Activated CD4-positive, alpha-beta T cell treated with anti-CD3 and anti-CD28 coated beads, Interleukin-2, amount 10 ng/mL, durations not matched to agents 24 days and 14 days (primary cell): ENCODE measurements at regions not wholly inside any gene's neighbourhood (a gene's known extent, or its start where the extent isn't known, plus 50 kb on each side); places are given as distances from the start of the nearest gene placed in this dataset.
A peak's percentile ranks its signal among the peaks of the same experiment; 100 is the strongest.
"Not testable (repeated sequence)": the region's sequence is repeated elsewhere in the genome, so short reads cannot be mapped to it uniquely, and the experiment has no call there.

Experiments used
- DNase-seq: peaks from one replicate; pipeline ENCODE4 v3.0.0; 2022
- H3K27ac Mint-ChIP-seq: one replicate; pipeline ENCODE4 v1.8.0; 2022; ENCODE audit warnings: mild to moderate bottlenecking, mixed read lengths
- H3K27me3 Mint-ChIP-seq: one replicate; pipeline ENCODE4 v1.8.0; 2022; ENCODE audit warnings: mixed read lengths
- H3K36me3 Mint-ChIP-seq: one replicate; pipeline ENCODE4 v1.8.0; 2022; ENCODE audit warnings: low read depth, mild to moderate bottlenecking, mixed read lengths
- H3K4me1 Mint-ChIP-seq: one replicate; pipeline ENCODE4 v1.8.0; 2021; ENCODE audit warnings: mixed read lengths
- H3K4me3 Mint-ChIP-seq: one replicate; pipeline ENCODE4 v1.8.0; 2022; ENCODE audit warnings: mild to moderate bottlenecking, moderate library complexity, mixed read lengths
- H3K9me3 Mint-ChIP-seq: one replicate; pipeline ENCODE4 v1.8.0; 2021; ENCODE audit warnings: mixed read lengths
- intact Hi-C: fragments of 100-400 bp; cut with micrococcal nuclease; formaldehyde crosslinking; loops from one replicate; pipeline ENCODE4 v1.15.1; 2023

DNA sequence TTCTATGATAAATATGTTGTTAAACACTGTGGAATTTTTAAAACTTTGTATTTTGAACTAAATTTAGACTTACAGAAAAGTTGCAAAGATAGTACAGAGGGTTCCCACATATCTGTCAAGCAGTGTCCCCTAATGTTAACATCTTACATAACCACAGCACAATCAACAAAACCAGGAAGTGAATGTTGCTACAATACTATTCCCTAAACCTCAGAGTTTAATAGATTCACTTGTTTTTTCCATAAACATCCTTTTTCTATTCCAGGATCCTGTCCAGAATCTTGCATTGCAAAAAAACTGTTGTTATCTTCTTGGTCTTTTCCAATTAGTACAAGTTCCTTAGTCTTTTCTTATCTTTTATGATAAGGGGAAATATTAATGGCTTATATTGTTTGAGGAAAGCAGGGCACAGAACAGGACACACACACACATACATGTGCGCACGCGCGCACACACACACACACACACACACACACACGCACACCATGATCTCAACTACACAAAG lies 251.1 kb upstream of the TRIB2 start:
- Mint-ChIP-seq H3K4me3 (no peak overlapping the region), H3K4me1 (no peaks in the 10 kb centered on the region), H3K9me3 (peaks cover 11% of the 10 kb centered on the region), H3K36me3 (peaks cover 7% of the 10 kb centered on the region), H3K27me3 (no peaks in the 10 kb centered on the region), H3K27ac (no peak overlapping the region)
- intact Hi-C loops = no loop called here
- no peak for DNase-seq

DNA sequence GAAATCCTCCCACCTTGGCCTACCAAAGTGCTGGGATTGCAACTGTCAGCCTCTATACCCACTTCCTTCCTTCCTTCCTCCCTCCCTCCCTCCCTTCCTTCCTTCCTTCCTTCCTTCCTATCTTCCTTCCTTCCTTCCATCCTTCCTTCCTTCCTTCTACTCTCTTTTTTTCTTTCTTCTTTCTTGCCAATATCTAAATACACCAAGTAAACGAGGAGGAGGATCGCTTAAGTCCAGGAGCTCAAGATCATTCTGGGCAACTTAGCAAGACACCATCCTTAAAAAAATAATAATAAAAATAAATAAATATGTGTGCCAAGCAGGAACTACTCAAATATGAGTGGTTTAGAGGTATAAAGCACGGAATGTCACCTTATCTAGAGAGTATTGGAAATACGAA lies 249.4 kb upstream of the TRIB2 start:
- H3K4me3 Mint-ChIP-seq = no peak overlapping the region
- H3K4me1 Mint-ChIP-seq = no peaks in the 10 kb centered on the region
- H3K27me3 Mint-ChIP-seq = no peaks in the 10 kb centered on the region
- H3K27ac Mint-ChIP-seq = no peak overlapping the region
- peaks cover 3% of the 10 kb centered on the region for H3K36me3 Mint-ChIP-seq
- intact Hi-C loops = no loop called here
- peaks cover 6% of the 10 kb centered on the region for H3K9me3 Mint-ChIP-seq
- DNase-seq = no peak

DNA sequence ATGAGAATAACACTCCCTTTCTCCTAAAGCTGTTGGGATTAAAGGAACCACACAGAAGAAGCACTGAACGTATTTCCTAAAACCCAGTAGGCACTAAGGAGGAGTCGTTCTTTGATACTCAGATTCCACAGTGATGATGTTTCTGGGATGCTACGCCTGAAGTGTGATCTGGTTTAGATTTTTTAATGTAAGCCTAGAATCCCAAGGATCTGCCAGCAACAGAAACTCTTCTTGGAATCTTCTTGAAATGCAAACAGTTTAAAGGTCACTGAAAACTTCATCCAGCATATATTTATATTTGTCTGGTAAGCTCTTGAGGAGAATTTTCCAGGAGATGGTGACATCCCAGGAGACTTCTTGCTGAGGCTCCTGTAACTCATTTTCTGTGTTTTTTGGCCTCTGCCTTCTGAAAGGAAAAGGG lies 247.6 kb upstream of the TRIB2 start:
- H3K9me3 Mint-ChIP-seq = peaks cover 15% of the 10 kb centered on the region
- H3K4me1 Mint-ChIP-seq = no peaks in the 10 kb centered on the region
- DNase-seq = no peak
- H3K27me3 Mint-ChIP-seq = no peaks in the 10 kb centered on the region
- peaks cover 6% of the 10 kb centered on the region for H3K36me3 Mint-ChIP-seq
- intact Hi-C loops = no loop called here
- no peak overlapping the region for H3K27ac Mint-ChIP-seq
- no peak overlapping the region for H3K4me3 Mint-ChIP-seq

DNA sequence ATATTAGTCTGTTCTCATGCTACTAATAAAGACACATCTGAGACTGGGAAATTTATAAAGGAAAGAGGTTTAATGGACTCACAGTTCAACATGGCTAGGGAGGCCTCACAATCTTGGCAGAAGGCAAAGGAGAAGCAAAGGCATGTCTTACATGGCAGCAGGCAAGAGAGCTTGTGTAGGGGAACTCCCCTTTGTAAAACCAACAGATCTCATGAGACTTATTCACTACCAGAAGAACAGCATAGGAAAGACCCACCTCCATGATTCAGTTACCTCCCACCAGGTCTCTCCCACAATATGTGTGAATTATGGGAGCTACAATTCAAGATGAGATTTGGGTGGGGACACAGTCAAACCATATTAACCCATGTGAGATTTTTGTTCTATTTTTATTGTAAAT lies 244.5 kb upstream of the TRIB2 start:
- peaks cover 29% of the 10 kb centered on the region for H3K9me3 Mint-ChIP-seq
- H3K27ac Mint-ChIP-seq, intact Hi-C loops, H3K27me3 Mint-ChIP-seq, H3K4me3 Mint-ChIP-seq, H3K36me3 Mint-ChIP-seq, DNase-seq, H3K4me1 Mint-ChIP-seq: not testable (repeated sequence)

DNA sequence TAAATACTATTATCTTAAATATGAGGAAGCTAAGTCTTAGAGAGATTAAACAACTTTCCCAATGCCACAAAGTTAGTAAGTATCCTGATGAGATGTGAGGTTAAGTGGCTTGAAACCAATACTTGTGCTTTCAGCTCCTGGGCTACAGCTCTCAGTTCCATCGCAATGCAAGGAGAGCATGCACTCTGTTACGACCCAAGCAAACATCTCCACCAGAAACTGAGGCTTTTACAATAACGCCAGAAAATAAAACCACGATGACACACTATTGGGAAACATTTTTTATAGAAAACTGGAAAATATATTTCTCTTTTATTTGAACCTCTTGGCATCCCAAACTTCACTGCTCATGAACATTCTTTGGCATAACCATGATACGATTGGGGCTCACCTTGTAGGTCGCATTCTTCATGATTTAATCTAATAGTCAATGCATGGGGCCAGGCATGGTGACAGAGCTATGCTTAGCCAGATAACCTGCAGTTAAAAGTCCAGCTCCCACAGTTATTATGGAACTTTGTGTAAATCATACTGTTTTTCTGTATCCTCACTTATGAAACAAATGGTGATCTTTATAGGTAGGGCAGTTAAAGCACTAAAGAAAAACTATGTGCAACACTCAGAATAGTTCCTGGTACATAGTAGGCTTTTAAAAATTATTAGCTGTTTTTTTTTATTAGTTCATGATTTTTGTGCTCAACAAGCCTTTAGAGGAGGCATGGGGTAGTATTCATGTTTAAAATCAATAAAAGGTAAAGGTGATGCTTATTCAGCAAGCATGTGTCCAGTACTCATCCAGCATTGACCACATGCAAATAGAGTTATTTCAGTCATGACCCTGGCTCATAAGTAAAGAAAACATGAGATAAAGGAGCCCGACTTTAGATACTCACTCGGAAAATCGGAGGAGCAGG lies 238.3 kb upstream of the TRIB2 start:
- H3K36me3 Mint-ChIP-seq = peaks cover 3% of the 10 kb centered on the region
- H3K27me3 Mint-ChIP-seq = no peaks in the 10 kb centered on the region
- no peaks in the 10 kb centered on the region for H3K4me1 Mint-ChIP-seq
- peaks cover 28% of the 10 kb centered on the region for H3K9me3 Mint-ChIP-seq
- H3K27ac Mint-ChIP-seq = no peak overlapping the region
- intact Hi-C loops = no loop called here
- no peak for DNase-seq
- H3K4me3 Mint-ChIP-seq = no peak overlapping the region

DNA sequence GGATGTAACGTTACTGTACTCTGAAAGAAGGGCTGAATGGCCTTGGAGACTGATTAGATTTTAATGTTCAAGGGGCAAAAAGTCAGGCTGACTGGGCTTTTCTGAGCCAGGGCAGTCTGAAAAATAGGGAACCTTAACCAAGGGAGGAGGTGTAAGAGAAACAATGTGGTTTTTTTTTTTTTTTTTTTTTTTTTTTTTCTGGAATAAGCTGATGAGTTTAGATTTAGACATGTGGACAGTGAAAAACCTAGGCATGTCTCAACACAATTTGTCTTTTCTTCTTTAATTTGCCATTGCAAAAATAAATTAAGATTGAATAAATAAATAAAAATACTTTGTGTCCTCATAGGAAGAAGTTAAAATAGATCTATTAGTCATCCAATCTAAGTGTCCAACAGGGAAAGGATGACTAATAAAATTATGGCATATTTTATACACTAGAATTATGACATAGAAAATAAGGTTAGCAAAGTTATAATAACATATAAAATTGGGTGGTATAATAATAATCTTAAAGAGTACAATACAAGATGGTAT lies 237.6 kb upstream of the TRIB2 start:
- Mint-ChIP-seq H3K27ac (no peak overlapping the region), H3K9me3 (peaks cover 26% of the 10 kb centered on the region), H3K4me3 (no peak overlapping the region), H3K4me1 (no peaks in the 10 kb centered on the region), H3K27me3 (no peaks in the 10 kb centered on the region), H3K36me3 (peaks cover 3% of the 10 kb centered on the region)
- peak; percentile 21 for DNase-seq
- intact Hi-C loops = no loop called here

DNA sequence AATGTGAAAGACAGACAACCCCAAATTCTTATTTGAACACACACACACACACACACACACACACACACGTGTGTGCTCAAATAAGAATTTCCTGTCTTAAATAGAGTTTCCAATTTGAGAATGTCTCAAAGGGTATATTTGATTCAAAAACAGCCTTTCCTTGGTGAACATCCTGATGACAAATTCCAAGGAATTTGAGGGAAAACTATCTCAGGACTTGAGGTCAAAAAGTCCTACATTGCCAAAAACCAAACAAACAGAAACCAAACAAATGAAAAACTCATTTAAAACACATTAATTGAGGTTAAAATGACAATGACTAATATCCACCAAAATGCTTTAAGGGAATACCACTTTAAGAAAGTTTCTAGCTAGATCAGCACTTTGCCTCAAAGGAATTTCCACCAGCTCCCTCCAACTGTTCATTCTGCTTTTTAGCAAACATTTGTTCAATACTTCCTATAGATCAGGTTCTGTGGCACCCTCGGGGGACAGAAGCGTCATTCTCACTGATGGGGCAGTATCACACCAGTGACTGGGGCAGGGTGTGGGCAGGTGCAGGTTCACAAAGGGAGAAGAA lies 232.1 kb upstream of the TRIB2 start:
- Mint-ChIP-seq H3K27ac (no peak overlapping the region), H3K36me3 (peaks cover 2% of the 10 kb centered on the region), H3K9me3 (peaks cover 11% of the 10 kb centered on the region), H3K4me3 (no peak overlapping the region), H3K4me1 (peaks cover 42% of the 10 kb centered on the region), H3K27me3 (no peaks in the 10 kb centered on the region)
- intact Hi-C loops = no loop called here
- peak; percentile 45 for DNase-seq

DNA sequence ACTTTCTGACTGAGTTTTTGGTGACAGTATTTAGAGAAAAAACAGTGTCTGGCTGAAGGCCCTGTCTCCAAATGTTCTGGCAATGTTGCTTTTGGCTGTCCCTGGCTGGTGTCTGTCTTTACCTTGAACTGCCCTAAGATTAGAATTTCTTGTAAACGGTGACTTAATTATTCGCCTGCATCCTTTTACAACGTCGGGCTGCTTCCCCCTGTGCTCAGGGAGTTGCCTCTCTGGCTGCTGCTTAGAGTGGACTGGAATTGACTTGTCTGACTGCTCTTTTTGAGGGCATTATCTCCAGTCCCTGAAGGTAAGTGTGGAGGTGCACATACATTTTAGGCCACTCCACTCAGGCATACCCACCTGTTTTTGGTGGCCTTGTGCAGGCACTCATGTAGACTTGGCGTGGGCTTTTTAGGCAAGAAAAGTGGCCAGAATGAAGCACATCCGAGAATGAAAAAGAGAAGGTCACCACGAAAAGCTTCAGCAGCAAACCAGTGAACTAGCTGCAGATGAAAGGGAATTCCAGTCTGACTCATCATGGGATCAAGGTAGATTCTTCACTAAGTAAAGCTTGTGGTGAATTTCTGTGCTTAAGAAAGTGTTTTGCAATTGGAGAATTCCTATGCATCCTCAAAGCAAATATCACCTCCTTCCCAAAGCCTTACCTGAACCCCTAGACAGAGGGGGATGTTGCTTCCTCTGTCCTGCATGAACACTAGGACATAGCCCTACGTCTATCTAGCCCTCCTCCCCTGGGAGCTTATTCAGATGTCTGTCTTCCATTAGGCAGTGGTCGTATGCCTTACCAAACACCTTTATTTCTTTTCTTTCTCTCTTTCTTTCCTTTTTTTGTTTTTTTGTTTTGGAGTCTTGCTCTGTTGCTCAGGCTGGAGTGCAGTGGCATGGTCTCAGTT lies 230.3 kb upstream of the TRIB2 start:
- Mint-ChIP-seq H3K27ac (no peak overlapping the region), H3K4me3 (no peak overlapping the region), H3K27me3 (no peaks in the 10 kb centered on the region), H3K4me1 (peaks cover 48% of the 10 kb centered on the region), H3K36me3 (peaks cover 4% of the 10 kb centered on the region), H3K9me3 (peaks cover 10% of the 10 kb centered on the region)
- intact Hi-C loops = loop anchor here (2.0 kb wide), 1 partner anchor 14 kb away; no protein-coding TSS in a partner anchor
- peak; percentile 55 for DNase-seq

DNA sequence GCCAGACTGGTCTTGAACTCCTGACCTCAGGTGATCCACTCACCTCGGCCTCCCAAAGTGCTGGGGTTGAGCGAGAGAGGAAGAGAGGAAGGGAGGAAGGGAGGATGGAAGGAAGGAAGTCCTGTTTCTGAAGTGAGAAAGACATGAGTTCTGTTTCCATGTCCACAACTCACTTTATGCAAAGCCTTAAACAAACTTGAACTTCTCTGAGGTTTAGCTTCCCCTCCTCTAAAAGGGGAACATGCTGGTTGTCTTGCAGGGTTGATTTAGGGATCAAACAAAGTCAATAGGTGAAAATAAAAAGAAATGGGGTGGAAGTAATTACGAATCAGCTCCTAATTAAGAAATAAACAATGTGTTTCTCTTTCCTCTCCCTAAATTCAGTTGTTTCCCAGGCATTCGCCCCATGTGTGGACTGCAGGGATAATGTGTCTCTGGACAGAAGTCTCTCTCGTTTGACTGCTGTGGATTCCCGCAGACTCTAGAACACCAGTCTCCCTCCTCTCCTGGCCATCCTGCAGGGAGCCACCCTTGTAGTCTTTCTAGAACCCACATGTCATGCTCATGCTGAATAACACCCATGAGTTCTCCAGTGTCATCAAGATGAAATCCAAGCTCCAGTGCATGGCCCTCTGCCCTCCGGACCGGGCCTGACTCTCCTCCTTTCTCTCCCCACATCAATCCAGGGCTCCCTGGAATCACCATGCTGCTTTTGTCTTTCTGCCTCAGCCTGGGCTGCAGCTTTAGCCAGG lies 229.3 kb upstream of the TRIB2 start:
- DNase-seq = peak; percentile 57
- Mint-ChIP-seq H3K4me3 (no peak overlapping the region), H3K9me3 (peaks cover 8% of the 10 kb centered on the region), H3K27me3 (no peaks in the 10 kb centered on the region), H3K36me3 (peaks cover 2% of the 10 kb centered on the region), H3K4me1 (peaks cover 48% of the 10 kb centered on the region), H3K27ac (peak overlapping the region; percentile 78)
- intact Hi-C loops = loop anchor here (2.0 kb wide), 1 partner anchor 13 kb away; no protein-coding TSS in a partner anchor

DNA sequence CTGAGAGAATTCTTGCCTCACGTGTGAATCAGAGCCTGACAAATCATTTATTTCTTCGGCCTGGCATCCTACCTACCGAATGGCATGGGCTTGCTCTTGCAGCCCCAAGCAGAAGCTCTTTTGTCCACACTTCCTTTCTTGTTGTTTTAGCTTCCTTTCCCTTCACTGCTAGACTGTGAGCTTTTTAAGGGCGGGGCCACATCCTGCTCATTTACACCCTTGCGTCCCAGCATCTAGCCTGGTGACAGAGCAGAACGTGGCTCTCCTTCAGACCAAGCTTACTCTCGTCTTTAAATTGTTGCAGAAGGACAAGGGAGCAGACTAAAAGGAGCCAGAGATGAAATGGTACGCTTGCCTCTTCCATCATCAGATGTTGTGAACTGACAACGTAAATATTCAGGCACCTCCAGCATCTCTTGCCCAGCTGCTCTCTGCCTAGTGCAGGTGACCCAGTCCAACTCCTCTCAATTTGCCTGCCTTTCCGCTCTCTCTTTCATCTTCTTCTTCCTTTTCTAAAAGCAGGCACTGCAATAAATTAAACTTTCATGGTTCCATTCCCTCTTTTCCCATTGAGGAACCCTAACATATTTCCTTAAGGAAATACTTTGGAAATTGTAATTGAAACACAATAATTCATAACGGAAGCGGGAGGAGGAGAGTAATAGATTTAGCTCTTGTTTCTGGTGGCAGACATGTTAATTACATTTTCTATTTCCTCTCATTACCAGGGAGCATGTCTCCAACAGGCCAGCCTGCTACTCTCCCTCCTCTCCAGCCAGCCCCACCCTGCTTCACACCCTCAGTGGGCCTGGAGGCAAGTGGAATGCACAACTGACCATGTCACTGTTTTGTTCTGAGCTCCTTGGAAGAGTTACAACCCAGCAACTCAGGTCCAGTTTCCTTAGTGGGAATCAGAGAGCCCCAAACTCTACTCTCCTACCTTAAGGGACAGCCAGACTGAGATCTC lies 228.1 kb upstream of the TRIB2 start:
- peak; percentile 85 for DNase-seq
- Mint-ChIP-seq H3K9me3 (peaks cover 8% of the 10 kb centered on the region), H3K36me3 (peaks cover 2% of the 10 kb centered on the region), H3K27me3 (no peaks in the 10 kb centered on the region), H3K4me3 (peak overlapping the region; percentile 77), H3K4me1 (peaks cover 56% of the 10 kb centered on the region), H3K27ac (peak overlapping the region; percentile 78)
- intact Hi-C loops = no loop called here

DNA sequence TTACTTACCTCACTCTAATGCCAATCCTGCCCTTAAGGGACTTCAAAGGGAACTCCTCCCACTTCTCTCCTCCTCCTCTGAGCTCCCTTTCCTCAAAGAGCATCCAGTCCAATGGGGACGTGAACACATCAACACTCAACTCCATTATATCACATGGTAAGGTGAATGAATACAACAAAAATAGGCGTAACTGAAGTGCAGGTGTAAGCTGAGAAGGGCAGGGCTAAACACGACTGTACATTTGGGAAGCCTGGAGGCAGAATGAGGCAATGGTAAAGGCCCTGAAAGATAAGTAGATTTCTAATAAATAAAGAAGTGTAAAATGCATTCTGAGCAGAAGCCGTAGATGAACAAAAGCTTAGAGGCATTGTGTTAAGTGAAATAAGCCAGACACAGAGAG lies 226.1 kb upstream of the TRIB2 start:
- Mint-ChIP-seq H3K9me3 (peaks cover 3% of the 10 kb centered on the region), H3K27me3 (no peaks in the 10 kb centered on the region), H3K4me3 (no peak overlapping the region), H3K4me1 (peaks cover 58% of the 10 kb centered on the region), H3K27ac (no peak overlapping the region), H3K36me3 (peaks cover 2% of the 10 kb centered on the region)
- intact Hi-C loops = no loop called here
- DNase-seq = peak; percentile 13

DNA sequence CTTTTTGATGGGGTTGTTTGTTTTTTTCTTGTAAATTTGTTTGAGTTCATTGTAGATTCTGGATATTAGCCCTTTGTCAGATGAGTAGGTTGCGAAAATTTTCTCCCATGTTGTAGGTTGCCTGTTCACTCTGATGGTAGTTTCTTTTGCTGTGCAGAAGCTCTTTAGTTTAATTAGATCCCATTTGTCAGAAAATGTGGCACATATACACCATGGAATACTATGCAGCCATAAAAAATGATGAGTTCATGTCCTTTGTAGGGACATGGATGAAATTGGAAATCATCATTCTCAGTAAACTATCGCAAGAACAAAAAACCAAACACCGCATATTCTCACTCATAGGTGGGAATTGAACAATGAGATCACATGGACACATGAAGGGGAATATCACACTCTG lies 224.4 kb upstream of the TRIB2 start:
- H3K4me3 Mint-ChIP-seq, H3K36me3 Mint-ChIP-seq, intact Hi-C loops, H3K27me3 Mint-ChIP-seq, DNase-seq, H3K27ac Mint-ChIP-seq: not testable (repeated sequence)
- Mint-ChIP-seq H3K9me3 (peaks cover 11% of the 10 kb centered on the region), H3K4me1 (peaks cover 60% of the 10 kb centered on the region)
